Prostate gland (tissue), 2 donors: ENCODE measurements at regions not wholly inside any gene's neighbourhood (a gene's known extent, or its start where the extent isn't known, plus 50 kb on each side); places are given as distances from the start of the nearest gene placed in this dataset.
"Not testable (repeated sequence)": the region's sequence is repeated elsewhere in the genome, so short reads cannot be mapped to it uniquely, and the experiment has no call there.

ENCODE experiments used
- CTCF ChIP-seq, 4 experiments: fragments of 200-600 bp in 2 of 4; fragments of 450-650 bp in 2 of 4; sonication (generic) in 2 of 4; IDR thresholded peaks; 1 replicate in 3 of 4; 2 replicates in 1 of 4; pipeline ENCODE4 v1.5.1; 2016 to 2019; ENCODE audit warnings: antibody characterized with exemption in 4 of 4, mild to moderate bottlenecking in 2 of 4, moderate library complexity in 2 of 4
- POLR2A ChIP-seq: fragments of 450-650 bp; IDR thresholded peaks from one replicate; pipeline ENCODE4 v1.6.1; 2016; ENCODE audit warnings: antibody characterized with exemption, mild to moderate bottlenecking

- TF ChIP-seq CTCF (IDR thresholded peaks at IDR 0.05); POLR2A: not testable (repeated sequence)
Measured at GRCh38 chrX:80574486-80575086, 154.3 kb downstream of the TENT5D start.
